ENCODE measurements at regions not wholly inside any gene's neighbourhood (a gene's known extent, or its start where the extent isn't known, plus 50 kb on each side); places are given as distances from the start of the nearest gene placed in this dataset.

DNA sequence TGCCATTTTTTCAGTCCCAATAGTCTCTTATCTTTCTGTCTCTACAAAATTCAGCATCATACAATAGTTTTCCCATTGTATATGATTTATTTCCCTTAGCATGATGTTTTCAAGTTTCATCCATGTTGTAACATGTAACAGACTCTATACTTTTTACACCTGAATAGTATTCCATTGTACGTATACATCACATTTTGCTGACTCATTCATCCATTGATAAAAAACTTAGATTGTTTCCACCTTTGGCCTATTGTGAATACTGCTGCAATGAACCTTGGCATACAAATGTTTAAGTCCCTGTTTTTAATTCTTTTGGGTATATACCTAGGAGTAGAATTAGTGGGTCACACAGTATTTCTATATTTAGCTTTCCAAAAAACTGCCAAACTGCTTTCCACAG, 349.3 kb upstream of the CDH2 start:
- Histone ChIP-seq H4K91ac (ENCODE audit: low read depth, low read length) (no peak overlapping the region), H3K18ac (ENCODE audit: low read length) (no peak overlapping the region), H3K9me3 (ENCODE audit: insufficient read depth, low read depth, low read length) (no peaks in the 10 kb centered on the region), H3K79me1 (ENCODE audit: low read length) (no peaks in the 10 kb centered on the region), H3K79me2 (ENCODE audit: control insufficient read depth, insufficient read depth, low read length, poor library complexity) (no peaks in the 10 kb centered on the region), H3K4me3 (ENCODE audit: low read depth, low read length) (no peak overlapping the region), H3K27me3 (ENCODE audit: insufficient read depth, low read length) (no peaks in the 10 kb centered on the region), H4K12ac (ENCODE audit: low read depth, low read length) (no peak overlapping the region), H2AK5ac (ENCODE audit: low read length) (no peak overlapping the region), H3K4me1 (ENCODE audit: control insufficient read depth in 1 of 2, insufficient read depth in 2 of 2, low read length in 2 of 2) (no peaks in the 10 kb centered on the region), H2BK12ac (ENCODE audit: low read length) (no peak overlapping the region), H3K27ac (ENCODE audit: low read depth, low read length) (no peak overlapping the region), H3K9ac (ENCODE audit: low read length) (no peak overlapping the region), H3K23ac (ENCODE audit: low read length) (no peak overlapping the region), H2AFZ (ENCODE audit: insufficient read depth, low read length, poor library complexity) (no peak overlapping the region), H3K4me2 (ENCODE audit: low read length) (no peak overlapping the region), H2BK5ac (ENCODE audit: low read depth, low read length, poor library complexity) (no peak overlapping the region), H2BK120ac (ENCODE audit: insufficient read depth, low read length, poor library complexity) (no peak overlapping the region), H3K14ac (ENCODE audit: low read length) (no peak overlapping the region), H3K36me3 (ENCODE audit: control insufficient read depth in 1 of 2, insufficient read depth in 2 of 2, low read length in 2 of 2) (no peaks in the 10 kb centered on the region), H4K8ac (ENCODE audit: low read depth, low read length) (no peak overlapping the region), H3K4ac (ENCODE audit: low read depth, low read length) (no peak overlapping the region)
- DNase-seq: no peak
- WGBS (ENCODE audit: extremely low coverage, insufficient coverage, insufficient read length): no CpG with 5 or more reads among the region's 1 CpG

DNA sequence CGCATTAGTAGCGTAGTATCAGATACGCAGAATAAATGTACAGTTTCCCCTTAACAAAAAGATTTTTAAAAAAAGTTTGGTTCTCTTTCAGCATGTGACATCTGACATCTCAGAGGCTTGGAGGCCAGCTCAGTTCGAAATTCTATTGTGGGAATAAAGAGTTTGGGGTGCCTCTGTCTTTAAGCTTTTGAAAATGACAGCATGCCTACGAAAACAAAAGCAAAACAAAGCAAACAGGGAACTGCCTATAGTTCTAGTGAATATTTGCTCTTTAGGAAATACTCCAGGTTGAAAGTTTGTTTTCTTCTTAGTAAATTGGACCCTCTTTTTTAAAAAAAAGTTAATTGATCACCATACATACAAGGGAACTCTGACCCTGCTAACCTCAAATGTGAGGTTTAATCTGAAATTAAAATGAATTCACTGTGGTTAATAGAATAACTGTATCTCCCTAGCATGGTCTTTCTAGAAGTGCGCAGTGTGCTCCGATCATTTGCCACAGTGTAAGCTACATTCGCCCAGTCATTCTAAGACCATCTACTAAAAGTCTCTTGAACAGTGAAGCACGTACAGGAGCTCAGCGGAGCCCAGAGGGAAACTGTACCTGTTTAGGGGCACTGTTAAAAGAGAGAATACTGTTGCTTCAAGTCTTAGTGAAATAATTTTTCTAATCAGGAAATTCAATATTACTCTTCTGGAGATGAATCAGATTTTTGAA, 347.0 kb upstream of the CDH2 start:
- no peak overlapping the region for H2BK12ac ChIP-seq (ENCODE audit: low read length)
- no peak overlapping the region for H4K8ac ChIP-seq (ENCODE audit: low read depth, low read length)
- no peaks in the 10 kb centered on the region for H3K36me3 ChIP-seq (ENCODE audit: control insufficient read depth in 1 of 2, insufficient read depth in 2 of 2, low read length in 2 of 2)
- H3K4me1 ChIP-seq (ENCODE audit: control insufficient read depth in 1 of 2, insufficient read depth in 2 of 2, low read length in 2 of 2): no peaks in the 10 kb centered on the region
- H3K27ac ChIP-seq (ENCODE audit: low read depth, low read length): no peak overlapping the region
- no peak overlapping the region for H3K4me2 ChIP-seq (ENCODE audit: low read length)
- H4K91ac ChIP-seq (ENCODE audit: low read depth, low read length): no peak overlapping the region
- WGBS (ENCODE audit: extremely low coverage, insufficient coverage, insufficient read length): no CpG with 5 or more reads among the region's 10 CpGs
- no peak overlapping the region for H3K9ac ChIP-seq (ENCODE audit: low read length)
- H3K4me3 ChIP-seq (ENCODE audit: low read depth, low read length): no peak overlapping the region
- no peaks in the 10 kb centered on the region for H3K9me3 ChIP-seq (ENCODE audit: insufficient read depth, low read depth, low read length)
- H3K27me3 ChIP-seq (ENCODE audit: insufficient read depth, low read length): no peaks in the 10 kb centered on the region
- no peak overlapping the region for H3K14ac ChIP-seq (ENCODE audit: low read length)
- no peaks in the 10 kb centered on the region for H3K79me2 ChIP-seq (ENCODE audit: control insufficient read depth, insufficient read depth, low read length, poor library complexity)
- no peak overlapping the region for H4K12ac ChIP-seq (ENCODE audit: low read depth, low read length)
- H2BK120ac ChIP-seq (ENCODE audit: insufficient read depth, low read length, poor library complexity): no peak overlapping the region
- no peak overlapping the region for H3K18ac ChIP-seq (ENCODE audit: low read length)
- H2BK5ac ChIP-seq (ENCODE audit: low read depth, low read length, poor library complexity): no peak overlapping the region
- H3K4ac ChIP-seq (ENCODE audit: low read depth, low read length): no peak overlapping the region
- no peaks in the 10 kb centered on the region for H3K79me1 ChIP-seq (ENCODE audit: low read length)
- no peak overlapping the region for H2AK5ac ChIP-seq (ENCODE audit: low read length)
- no peak for DNase-seq
- no peak overlapping the region for H3K23ac ChIP-seq (ENCODE audit: low read length)
- no peak overlapping the region for H2AFZ ChIP-seq (ENCODE audit: insufficient read depth, low read length, poor library complexity)

DNA sequence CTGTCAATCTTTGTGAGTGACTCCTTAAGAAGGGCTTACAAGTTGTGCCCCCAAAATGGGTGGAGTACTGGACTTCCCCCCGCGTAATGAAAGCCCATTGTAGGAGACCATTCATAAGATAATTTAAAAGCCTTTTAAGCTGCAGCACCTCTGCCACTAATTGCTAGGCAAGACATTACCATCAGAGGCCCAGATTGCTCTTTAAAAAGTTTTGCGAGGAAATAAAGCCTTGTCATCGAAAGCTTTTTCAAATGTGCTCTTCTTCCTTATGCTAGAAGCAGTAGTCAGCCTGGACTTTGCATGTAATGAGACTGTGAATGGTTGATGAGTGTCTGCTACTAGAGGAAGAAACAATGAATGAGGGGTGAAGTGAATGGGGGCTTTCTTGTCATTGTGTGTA, 345.3 kb upstream of the CDH2 start:
- no peak overlapping the region for H3K23ac ChIP-seq (ENCODE audit: low read length)
- no peak overlapping the region for H3K9ac ChIP-seq (ENCODE audit: low read length)
- no peaks in the 10 kb centered on the region for H3K79me1 ChIP-seq (ENCODE audit: low read length)
- no peak overlapping the region for H4K8ac ChIP-seq (ENCODE audit: low read depth, low read length)
- H2BK120ac ChIP-seq (ENCODE audit: insufficient read depth, low read length, poor library complexity): no peak overlapping the region
- H3K4me3 ChIP-seq (ENCODE audit: low read depth, low read length): no peak overlapping the region
- no peaks in the 10 kb centered on the region for H3K27me3 ChIP-seq (ENCODE audit: insufficient read depth, low read length)
- no peaks in the 10 kb centered on the region for H3K9me3 ChIP-seq (ENCODE audit: insufficient read depth, low read depth, low read length)
- H2AK5ac ChIP-seq (ENCODE audit: low read length): no peak overlapping the region
- H4K91ac ChIP-seq (ENCODE audit: low read depth, low read length): no peak overlapping the region
- no peak overlapping the region for H2BK5ac ChIP-seq (ENCODE audit: low read depth, low read length, poor library complexity)
- H3K36me3 ChIP-seq (ENCODE audit: control insufficient read depth in 1 of 2, insufficient read depth in 2 of 2, low read length in 2 of 2): no peaks in the 10 kb centered on the region
- no peak overlapping the region for H4K12ac ChIP-seq (ENCODE audit: low read depth, low read length)
- no peak overlapping the region for H3K14ac ChIP-seq (ENCODE audit: low read length)
- no peak overlapping the region for H3K4me2 ChIP-seq (ENCODE audit: low read length)
- no peak overlapping the region for H3K4ac ChIP-seq (ENCODE audit: low read depth, low read length)
- H3K27ac ChIP-seq (ENCODE audit: low read depth, low read length): no peak overlapping the region
- no peak for DNase-seq
- no peaks in the 10 kb centered on the region for H3K4me1 ChIP-seq (ENCODE audit: control insufficient read depth in 1 of 2, insufficient read depth in 2 of 2, low read length in 2 of 2)
- no CpG with 5 or more reads among the region's 4 CpGs for WGBS (ENCODE audit: extremely low coverage, insufficient coverage, insufficient read length)
- no peaks in the 10 kb centered on the region for H3K79me2 ChIP-seq (ENCODE audit: control insufficient read depth, insufficient read depth, low read length, poor library complexity)
- H2BK12ac ChIP-seq (ENCODE audit: low read length): no peak overlapping the region
- no peak overlapping the region for H3K18ac ChIP-seq (ENCODE audit: low read length)
- no peak overlapping the region for H2AFZ ChIP-seq (ENCODE audit: insufficient read depth, low read length, poor library complexity)

DNA sequence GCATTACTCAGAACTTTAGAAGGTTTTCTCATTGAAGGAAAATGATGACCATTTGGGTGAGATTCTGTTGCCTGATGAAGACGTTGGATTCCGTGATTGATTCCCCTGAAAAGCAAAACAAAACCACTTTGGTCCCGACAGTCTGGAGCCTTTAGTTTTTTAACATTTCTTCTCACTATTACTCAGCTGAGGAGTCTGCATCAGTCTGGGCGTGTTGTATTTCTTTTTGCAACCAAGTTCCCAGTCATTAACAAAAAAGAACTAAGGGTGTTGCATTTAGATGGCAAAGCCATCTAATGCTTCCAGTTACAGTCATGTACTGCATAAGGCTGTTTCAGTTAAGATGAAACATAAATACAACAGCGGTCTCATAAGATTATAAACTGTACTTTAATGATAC, 343.1 kb upstream of the CDH2 start:
- Histone ChIP-seq H3K9me3 (ENCODE audit: insufficient read depth, low read depth, low read length) (no peaks in the 10 kb centered on the region), H2AK5ac (ENCODE audit: low read length) (no peak overlapping the region), H3K36me3 (ENCODE audit: control insufficient read depth in 1 of 2, insufficient read depth in 2 of 2, low read length in 2 of 2) (no peaks in the 10 kb centered on the region), H2BK5ac (ENCODE audit: low read depth, low read length, poor library complexity) (no peak overlapping the region), H3K18ac (ENCODE audit: low read length) (no peak overlapping the region), H2BK12ac (ENCODE audit: low read length) (no peak overlapping the region), H3K9ac (ENCODE audit: low read length) (no peak overlapping the region), H3K4me1 (ENCODE audit: control insufficient read depth in 1 of 2, insufficient read depth in 2 of 2, low read length in 2 of 2) (no peaks in the 10 kb centered on the region), H3K79me1 (ENCODE audit: low read length) (no peaks in the 10 kb centered on the region), H3K4me2 (ENCODE audit: low read length) (no peak overlapping the region), H3K4me3 (ENCODE audit: low read depth, low read length) (no peak overlapping the region), H3K27me3 (ENCODE audit: insufficient read depth, low read length) (no peaks in the 10 kb centered on the region), H3K14ac (ENCODE audit: low read length) (no peak overlapping the region), H3K79me2 (ENCODE audit: control insufficient read depth, insufficient read depth, low read length, poor library complexity) (no peaks in the 10 kb centered on the region), H4K8ac (ENCODE audit: low read depth, low read length) (no peak overlapping the region), H2AFZ (ENCODE audit: insufficient read depth, low read length, poor library complexity) (no peak overlapping the region), H2BK120ac (ENCODE audit: insufficient read depth, low read length, poor library complexity) (no peak overlapping the region), H4K12ac (ENCODE audit: low read depth, low read length) (no peak overlapping the region), H3K4ac (ENCODE audit: low read depth, low read length) (no peak overlapping the region), H4K91ac (ENCODE audit: low read depth, low read length) (no peak overlapping the region), H3K23ac (ENCODE audit: low read length) (no peak overlapping the region), H3K27ac (ENCODE audit: low read depth, low read length) (no peak overlapping the region)
- no peak for DNase-seq
- WGBS (ENCODE audit: extremely low coverage, insufficient coverage, insufficient read length): no CpG with 5 or more reads among the region's 5 CpGs
